ENCODE measurements at regions not wholly inside any gene's neighbourhood (a gene's known extent, or its start where the extent isn't known, plus 50 kb on each side); places are given as distances from the start of the nearest gene placed in this dataset.

DNA sequence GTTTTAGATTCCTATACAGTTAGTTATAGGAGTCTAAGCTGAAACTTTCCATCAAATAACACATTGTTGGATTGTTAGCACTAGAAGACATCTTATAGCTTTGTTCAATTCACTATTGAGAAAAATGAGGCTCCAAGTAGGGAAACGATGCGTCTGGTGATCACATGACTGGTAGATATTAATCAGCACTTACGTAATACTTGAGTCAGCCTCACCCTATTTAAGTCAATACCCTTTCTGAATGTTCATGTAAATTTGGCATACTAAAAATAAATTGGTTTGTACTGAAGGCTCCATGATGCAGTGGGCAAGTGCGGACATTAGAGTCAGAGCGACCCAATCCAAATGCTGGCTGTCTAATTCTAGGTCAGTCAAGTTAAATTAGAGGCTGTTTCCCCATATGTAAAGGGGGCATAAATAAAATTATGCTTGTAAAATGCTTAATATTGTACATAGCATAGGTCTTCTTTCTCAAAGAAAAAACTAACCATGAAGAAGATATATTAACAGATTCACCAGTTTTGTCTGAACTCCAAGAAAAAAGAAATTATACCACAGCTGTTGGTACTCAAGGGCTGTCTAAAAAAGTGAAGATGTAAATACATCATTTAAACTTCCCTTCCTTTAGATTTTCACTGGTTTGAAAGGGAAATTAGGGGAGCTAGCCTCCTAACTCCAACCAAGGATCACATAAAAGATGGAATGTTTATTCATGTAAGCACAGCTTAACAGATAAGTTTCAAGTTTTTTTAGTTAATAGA, 406.6 kb upstream of the TLE4 start:
- H3K4me3 ChIP-seq (ENCODE audit: low read length) = no peak overlapping the region
- no peak for DNase-seq (ENCODE audit: low read depth, low spot score)

DNA sequence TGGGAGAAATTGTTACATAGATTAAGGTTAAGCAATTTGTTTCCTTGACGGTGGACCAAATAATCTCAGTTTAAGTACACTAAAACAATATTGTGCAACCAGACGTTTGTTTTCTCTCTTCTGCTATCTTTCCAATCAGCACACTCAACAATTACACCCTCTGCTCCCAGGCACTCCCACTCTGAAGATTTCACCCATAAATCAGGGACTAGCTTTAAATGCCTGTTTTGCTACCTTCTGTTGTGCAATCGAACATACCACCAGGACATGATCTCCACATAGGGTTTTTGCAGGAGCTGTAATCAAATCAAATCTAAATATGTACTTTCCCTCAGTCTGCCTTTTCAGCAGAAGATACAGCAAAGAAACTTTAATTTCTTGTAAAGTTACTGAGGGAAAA, 405.8 kb upstream of the TLE4 start:
- DNase-seq (ENCODE audit: low read depth, low spot score) = no peak
- H3K4me3 ChIP-seq (ENCODE audit: low read length) = no peak overlapping the region

DNA sequence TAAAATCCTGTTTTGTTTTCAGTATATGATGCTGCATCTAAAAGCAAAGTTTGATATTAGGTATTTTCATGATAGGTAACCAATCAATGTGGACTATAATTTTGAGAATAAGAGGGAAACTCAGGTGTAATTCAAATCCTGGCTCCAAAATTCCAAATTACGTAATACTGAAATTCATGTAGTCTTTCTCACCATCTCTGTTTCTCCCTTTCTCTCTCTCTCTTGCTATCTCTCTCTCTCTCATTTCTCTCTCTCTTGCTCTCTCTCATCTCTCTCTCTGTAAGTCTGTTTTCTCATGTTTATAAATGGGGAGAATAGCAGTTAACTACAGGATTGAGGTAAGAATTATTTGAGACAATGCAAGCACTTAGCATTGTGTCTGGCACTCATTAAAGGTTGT, 401.1 kb upstream of the TLE4 start:
- no peak overlapping the region for H3K4me3 ChIP-seq (ENCODE audit: low read length)
- DNase-seq (ENCODE audit: low read depth, low spot score) = no peak

DNA sequence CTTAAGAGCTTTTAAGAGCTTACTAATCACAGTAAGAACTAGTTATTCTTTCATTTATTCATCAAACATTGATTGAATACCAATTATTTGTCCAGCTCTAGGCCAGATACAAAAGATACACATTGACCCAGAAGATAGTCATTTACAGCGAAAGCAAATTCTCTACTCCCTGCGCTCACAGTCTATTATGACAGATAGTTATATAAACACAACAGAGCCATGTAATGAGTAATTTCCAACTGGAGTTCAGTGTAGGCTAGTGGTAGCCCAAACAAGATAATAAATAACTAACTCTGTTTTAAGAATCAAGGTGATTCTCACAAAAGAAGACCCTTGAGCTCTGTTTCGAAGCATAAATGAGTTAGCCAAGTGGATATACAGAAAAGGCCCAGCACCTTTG, 397.8 kb upstream of the TLE4 start:
- DNase-seq (ENCODE audit: low read depth, low spot score) = no peak

DNA sequence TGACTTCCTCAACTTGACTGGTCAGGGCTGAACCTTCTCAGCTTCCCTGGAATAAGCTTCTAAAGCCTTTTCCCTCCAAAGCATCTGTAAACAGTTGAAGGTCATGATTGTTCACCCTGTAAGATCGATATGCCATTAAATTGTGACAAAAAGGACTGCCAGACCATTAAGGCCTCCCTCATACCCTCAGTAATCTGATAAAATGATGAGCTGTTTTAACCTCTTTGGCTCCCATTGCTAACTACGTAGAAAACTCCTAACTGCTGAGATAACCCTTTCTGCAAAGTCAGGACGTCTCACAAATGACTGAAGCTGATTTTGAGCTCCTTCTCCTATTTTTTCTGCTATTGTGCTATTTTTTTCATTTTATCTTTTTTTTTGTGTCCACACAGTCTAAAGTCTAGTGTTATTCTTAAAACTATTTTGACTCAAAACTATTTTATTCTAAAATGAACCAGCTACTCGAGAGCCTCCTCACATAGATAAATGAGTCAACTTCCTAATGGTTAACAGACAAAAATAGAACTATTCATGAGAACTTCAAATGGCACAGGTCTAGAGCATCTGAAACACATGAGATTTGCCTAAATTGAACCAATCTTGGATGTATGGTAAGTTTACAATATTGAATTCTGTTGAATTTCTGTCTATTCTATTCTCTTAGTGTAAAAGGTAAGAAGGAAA, 395.6 kb upstream of the TLE4 start:
- DNase-seq (ENCODE audit: low read depth, low spot score) = no peak

More for the DNA sequence above, 397.8 kb upstream of the TLE4 start:
- no peak overlapping the region for H3K4me3 ChIP-seq (ENCODE audit: low read length)

DNA sequence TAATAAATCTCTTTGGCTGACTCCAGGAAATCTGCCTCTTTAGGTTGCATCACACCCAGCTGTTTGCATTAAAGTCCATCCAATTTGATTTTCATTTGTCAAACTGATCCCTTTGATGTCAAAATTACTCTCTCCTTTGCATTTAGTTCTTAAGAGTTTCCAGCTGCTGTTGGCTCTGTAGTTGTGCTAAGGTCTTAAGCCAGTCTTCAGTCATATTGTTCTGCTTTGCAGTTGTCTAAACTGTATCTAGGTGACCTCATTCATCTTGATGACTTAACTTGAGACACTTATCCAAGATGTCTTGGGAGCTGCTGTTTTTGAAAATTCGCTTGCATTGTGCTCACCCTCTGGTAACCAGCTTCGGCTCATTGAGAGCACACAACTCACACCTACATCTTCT, 386.9 kb upstream of the TLE4 start:
- DNase-seq (ENCODE audit: low read depth, low spot score) = no peak
- H3K4me3 ChIP-seq (ENCODE audit: low read length) = no peak overlapping the region

More for the DNA sequence above, 395.6 kb upstream of the TLE4 start:
- H3K4me3 ChIP-seq (ENCODE audit: low read length) = no peak overlapping the region

DNA sequence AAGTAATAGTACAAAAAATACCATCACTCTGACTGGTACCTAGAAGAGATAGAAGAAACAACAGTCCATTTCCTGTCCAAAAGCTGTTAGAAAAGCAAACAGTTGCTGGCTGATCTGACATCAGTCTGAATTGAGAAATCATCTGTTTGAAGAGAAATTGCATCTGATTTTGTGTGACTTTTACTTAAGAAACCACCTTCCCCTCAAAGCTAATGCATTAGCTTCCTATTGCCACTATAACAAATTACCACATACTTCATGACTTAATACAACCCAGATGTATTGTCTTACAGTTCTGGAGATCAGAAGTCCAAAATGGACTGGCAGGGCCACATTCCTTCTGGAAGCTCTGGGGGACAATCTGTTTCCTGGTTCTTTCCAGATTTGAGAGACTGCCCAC, 385.9 kb upstream of the TLE4 start:
- no peak for DNase-seq (ENCODE audit: low read depth, low spot score)
- H3K4me3 ChIP-seq (ENCODE audit: low read length) = no peak overlapping the region

DNA sequence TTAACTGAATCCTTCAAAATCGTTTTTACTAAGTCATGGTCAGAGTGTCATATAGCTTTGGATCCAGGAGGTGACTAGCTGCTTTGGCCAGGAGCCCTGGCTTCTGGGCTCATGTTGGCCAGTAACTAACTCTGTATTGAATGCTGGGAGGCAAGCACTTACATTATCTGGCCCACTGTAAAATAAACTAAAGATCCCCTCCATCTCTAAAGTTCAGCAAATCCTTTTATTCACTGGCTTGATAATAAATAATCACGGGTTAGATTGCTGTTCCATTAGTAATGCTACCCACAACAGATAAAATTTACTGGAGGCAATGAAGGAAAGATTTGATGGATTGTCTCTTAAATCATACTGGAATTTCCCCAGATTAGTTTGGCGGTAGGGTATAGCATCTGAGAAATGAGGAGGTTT, 382.2 kb upstream of the TLE4 start:
- H3K4me3 ChIP-seq (ENCODE audit: low read length) = no peak overlapping the region
- no peak for DNase-seq (ENCODE audit: low read depth, low spot score)

DNA sequence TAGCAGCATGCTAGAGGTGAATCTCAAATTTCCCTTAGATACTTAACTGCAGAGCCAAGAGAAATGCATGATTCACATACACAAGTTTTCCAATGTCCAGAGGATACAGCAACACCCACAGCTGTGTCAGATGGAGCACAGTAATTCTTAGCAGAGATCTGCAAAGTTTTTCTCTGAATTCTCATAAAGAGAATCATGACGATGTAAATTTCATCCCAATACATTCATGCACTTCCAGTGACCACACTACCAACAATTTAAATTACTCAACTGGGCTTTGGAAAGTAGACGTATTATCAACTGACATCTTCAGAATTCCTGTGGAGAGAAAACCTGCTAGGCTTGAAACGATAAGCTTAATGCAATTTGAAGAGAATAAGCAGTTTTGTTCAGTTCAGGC, 378.8 kb upstream of the TLE4 start:
- no peak for DNase-seq (ENCODE audit: low read depth, low spot score)
- no peak overlapping the region for H3K4me3 ChIP-seq (ENCODE audit: low read length)

DNA sequence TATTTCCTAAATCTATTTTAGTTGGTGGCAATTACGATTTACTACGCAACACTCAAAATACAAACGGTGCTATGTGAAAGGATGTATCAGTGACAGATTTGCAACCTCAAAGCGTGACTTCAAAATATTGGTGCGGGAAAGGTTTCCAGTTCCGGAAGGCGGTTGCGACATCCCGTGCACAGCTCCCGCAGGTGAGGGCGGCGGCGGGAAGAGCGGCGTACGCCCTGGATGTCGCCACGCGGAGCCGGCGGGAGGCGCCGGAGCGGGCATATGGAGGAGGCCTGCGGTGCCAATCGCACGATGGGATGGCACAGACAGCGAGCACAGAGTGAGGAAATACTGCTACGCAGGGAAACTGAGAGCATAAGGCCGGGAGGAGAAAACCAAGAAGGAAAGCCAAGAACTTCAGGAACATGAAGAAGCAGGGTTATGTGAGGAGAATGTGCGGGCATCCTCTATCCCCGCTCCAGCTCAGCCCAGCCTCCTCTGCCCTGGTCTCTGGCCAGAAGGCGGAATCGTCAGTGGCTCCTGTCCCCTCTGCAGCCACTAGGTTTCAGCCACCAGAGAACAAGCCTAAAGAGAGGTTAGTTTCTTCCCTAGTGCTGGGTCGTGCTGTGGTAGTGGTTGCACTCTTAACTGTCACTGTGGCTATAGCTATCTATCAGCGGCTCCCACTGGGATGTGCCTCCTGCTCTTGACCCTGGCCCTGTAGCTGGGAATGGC, 378.1 kb upstream of the TLE4 start:
- DNase-seq (ENCODE audit: low read depth, low spot score) = no peak
- no peak overlapping the region for H3K4me3 ChIP-seq (ENCODE audit: low read length)

DNA sequence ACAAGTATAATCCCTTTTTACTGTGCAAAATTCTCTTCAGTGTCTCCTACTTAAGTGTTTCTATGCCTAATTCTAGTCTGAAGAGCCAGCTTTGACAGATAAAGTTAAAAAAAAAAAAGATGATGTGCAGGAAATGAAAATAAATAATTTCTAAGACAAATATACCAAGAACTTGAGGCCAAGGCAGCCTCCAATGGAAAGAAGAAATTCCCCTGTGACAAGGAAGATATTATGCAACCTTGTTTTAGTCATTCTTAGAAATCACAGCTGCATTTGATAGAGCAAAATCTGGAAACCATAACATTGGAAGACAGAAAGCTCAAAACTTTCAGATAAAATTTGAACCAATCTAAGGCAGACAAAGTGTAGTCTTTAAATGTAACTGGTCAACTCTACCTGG, 375.9 kb upstream of the TLE4 start:
- DNase-seq (ENCODE audit: low read depth, low spot score) = no peak
- no peak overlapping the region for H3K4me3 ChIP-seq (ENCODE audit: low read length)

DNA sequence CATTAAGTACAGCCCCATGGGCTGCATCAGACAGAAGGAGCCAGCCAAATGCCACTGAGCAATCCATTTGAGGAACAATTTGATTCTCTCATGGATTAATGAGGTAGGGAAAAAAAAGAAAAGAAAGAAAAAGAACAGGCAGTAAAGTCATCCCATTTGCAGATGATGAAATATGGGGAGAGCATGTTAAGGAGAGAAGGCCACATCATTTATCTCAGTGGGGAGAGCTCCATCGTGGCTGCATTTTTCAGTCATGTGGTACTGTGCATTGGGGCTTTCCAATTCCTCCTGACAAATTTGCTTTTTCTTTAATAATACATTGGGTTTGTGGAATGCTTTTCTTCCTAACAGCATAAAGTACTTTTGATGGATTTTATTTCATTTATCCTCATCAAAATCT, 375.2 kb upstream of the TLE4 start:
- no peak for DNase-seq (ENCODE audit: low read depth, low spot score)
- no peak overlapping the region for H3K4me3 ChIP-seq (ENCODE audit: low read length)

DNA sequence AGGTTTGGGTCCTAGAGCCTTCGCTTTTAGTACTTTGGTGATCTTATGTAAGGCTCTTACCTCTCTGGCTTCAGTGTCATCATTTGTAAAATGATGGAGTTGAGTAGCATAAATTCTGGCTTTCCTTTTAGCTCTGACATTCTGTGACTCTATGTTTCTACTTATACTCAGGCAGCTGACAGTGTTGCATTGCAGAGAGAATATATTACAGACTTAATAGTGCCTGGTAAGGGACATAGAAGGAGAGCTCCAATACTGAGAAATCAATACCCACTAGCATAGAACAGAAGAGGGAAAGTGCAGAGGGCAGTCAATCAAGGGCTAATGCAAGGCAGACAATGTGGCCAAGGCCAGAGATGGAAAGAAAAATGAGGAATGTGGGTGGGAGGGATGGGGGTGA, 371.4 kb upstream of the TLE4 start:
- no peak overlapping the region for H3K4me3 ChIP-seq (ENCODE audit: low read length)
- no peak for DNase-seq (ENCODE audit: low read depth, low spot score)

DNA sequence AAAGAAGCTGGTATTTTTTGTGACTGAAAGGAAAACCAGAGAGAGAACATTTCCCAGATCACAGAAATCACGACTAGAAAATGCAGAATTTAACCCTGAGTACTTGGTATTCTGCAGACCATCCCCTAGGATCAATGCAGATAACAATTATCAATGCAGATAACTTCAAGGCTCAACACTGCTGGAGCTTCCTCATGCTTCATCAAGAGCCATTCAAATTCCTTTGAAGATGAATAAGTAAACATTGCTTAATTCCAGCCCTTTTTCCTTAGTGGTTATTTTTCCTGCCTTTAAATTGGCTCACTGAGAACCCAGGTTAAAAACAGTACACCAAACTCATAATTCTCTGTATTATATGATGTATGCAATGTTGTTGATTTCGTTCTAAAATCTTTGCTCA, 370.1 kb upstream of the TLE4 start:
- no peak for DNase-seq (ENCODE audit: low read depth, low spot score)

DNA sequence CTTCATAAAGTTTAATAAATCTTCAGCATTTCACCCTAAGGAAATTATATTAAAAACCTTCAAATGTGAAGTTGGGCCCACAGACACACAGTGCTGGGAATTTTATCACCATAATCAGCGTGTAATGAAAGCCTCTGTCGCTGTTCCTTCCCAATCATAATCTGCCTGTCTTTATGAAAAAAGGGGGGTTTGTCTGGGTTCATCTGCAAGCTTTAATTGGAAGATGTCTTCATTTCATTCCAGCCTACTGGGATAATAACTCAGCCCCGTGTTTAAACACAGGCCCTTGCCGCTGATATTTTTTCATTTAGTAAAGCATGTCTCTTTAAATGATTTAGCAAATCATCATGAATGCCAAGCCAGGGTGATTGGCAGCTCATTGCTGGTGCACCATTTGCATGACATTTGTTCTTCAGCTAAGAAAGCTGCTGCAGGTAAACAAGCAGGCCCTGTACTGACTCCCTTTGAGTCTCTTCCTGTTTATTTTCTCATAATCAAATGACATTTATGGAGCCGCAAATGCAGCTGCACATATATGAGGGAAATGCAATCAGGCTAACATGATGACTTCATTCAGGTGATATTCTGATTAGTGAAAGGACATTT, 362.9 kb upstream of the TLE4 start:
- no peak overlapping the region for H3K4me3 ChIP-seq (ENCODE audit: low read length)
- DNase-seq (ENCODE audit: low read depth, low spot score) = no peak

More for the DNA sequence above, 370.1 kb upstream of the TLE4 start:
- no peak overlapping the region for H3K4me3 ChIP-seq (ENCODE audit: low read length)

DNA sequence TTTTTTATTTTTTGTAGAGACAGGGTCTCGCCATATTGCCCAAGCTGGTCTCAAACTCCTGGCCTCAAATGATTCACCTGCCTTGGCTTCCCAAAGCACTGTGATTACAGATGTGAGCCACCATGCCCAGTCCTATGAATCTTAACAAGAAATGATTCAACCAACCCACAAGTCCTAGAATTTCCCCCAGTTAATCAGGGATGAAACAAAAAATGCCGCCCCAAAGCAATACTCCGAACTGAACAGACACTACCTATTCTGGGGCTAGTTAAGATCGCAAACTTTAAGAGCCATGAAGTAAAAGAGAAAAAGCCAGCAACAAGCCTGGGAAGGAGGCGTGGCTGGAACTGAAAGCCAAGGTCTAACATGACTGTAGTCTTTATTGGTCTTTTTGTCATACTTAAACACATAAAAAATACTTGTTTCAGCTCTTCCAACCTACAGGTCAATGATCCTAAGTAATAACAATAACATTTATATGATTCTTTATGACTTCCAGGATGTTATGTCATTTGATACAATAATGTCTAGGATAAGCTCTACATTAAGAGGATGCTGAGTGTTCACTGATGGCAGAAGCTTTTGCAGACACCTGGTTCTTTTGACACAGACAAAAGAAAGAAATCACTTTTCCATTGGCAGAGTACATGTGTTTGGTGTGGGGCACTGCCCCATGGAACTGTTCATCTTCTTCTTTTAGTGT, 361.1 kb upstream of the TLE4 start:
- no peak overlapping the region for H3K4me3 ChIP-seq (ENCODE audit: low read length)
- DNase-seq (ENCODE audit: low read depth, low spot score) = no peak

DNA sequence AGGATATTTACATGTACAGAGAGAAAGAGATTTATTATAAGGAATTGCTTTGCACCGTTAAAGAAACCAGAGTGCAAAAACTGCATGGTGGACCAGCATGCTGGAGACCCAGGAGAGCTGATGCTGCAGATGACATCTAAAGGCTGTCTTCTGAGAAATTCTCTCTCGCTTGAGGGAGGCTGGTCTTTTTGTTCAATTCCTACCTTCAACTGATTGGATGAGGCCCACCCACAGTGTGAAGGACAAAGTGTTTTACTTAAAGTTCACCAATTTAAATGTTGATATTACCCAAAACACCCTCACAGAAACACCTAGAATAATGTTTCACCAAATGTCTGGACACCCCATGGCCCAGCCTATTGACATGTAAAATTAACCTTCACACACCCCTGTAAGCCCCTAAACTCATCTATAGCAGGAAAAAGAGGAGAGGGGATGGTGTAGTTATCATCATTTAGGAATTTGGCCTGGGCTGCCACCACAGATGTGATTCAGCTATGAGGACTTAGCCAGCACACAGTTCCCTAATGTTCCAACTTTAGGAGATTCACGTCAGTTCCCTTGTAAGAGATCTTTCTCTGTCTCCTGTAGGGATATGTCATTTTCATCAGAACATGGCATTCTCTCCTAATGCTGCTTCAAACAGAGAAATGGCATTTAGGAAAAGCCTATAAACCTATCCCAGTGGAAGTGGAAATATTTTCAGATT, 358.2 kb upstream of the TLE4 start:
- no peak overlapping the region for H3K4me3 ChIP-seq (ENCODE audit: low read length)
- no peak for DNase-seq (ENCODE audit: low read depth, low spot score)

DNA sequence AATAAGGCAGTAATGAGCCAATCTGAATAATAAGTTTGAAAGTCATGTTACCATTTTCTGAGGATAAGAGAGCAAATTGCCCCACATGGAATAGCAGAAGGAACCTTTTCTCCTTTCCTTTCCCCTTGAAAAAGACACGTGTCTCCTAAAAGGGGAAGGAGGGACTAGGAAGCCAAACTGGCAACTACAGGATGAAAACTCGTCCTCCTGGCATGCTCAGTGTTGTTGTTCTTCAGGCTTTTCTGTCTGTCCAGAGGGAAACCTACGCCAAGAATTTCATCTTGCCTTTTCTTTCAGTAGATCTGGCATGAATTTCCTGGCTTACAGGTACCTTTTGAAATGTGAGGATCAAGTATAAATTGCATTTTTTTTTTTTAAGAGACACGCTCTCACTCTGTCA, 355.9 kb upstream of the TLE4 start:
- no peak for DNase-seq (ENCODE audit: low read depth, low spot score)
- no peak overlapping the region for H3K4me3 ChIP-seq (ENCODE audit: low read length)

DNA sequence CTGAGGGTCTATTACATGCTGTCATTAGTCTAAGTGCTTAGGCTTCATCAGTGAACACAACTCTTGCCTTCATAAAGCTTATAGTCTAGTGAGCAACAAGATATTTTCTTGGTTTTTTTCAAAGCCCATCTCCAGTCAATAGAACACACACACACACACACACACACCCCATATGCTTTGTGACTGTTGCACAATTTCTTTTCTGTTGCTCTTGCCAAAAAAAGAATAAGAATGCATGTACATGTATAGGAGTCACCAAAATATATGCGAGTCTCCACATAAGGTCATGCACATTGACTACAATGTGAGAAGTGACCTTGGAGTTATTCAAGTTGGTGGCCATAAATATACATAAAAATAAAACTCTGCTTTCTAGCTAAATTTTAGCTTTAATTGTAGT, 351.5 kb upstream of the TLE4 start:
- no peak overlapping the region for H3K4me3 ChIP-seq (ENCODE audit: low read length)
- DNase-seq (ENCODE audit: low read depth, low spot score) = no peak

Measured in Jurkat, Clone E6-1 (cell line).